Left colon (tissue), 2 donors: ENCODE measurements at regions not wholly inside any gene's neighbourhood (a gene's known extent, or its start where the extent isn't known, plus 50 kb on each side); places are given as distances from the start of the nearest gene placed in this dataset.

Source experiments
- ATAC-seq: fragments of 200-7000 bp; cut with Tn5 transposase; one replicate; pipeline ENCODE4 v1.9.1; 2020; ENCODE audit warnings: mild to moderate bottlenecking, moderate library complexity
- DNase-seq, 2 donors: peaks; one replicate each; pipeline ENCODE4 v3.0.0-alpha.2; 2020
- intact Hi-C, 2 donors: fragments of 100-400 bp; cut with DNase I in 1 of 2; cut with micrococcal nuclease in 1 of 2; formaldehyde crosslinking; loops; one replicate each; pipeline versions ENCODE4 v1.11.2 to v1.14.0; 2022; cut with DNase I, micrococcal nuclease
- donor health status: DM: no; HTN: no; CAD: no.
- donor health status: DM: yes; HTN: yes; CAD: no.

GRCh38 chr4:181685461-181685860 lies 557.7 kb upstream of the TENM3 start:
- no peak for DNase-seq

GRCh38 chr4:181685911-181686310 lies 557.3 kb upstream of the TENM3 start:
- ATAC-seq (no peak), DNase-seq (no peak)
- intact Hi-C loops: no loop called here

More at GRCh38 chr4:181685461-181685860, 557.7 kb upstream of the TENM3 start:
- ATAC-seq: no peak
- intact Hi-C loops: no loop called here

GRCh38 chr4:181687116-181687515 lies 556.1 kb upstream of the TENM3 start:
- no peak for DNase-seq
- ATAC-seq: no peak
- intact Hi-C loops: no loop called here

- intact Hi-C loops: no loop called here
- ATAC-seq: no peak
- DNase-seq: no peak
Observed at GRCh38 chr4:181688432-181688831, 554.8 kb upstream of the TENM3 start.

DNA sequence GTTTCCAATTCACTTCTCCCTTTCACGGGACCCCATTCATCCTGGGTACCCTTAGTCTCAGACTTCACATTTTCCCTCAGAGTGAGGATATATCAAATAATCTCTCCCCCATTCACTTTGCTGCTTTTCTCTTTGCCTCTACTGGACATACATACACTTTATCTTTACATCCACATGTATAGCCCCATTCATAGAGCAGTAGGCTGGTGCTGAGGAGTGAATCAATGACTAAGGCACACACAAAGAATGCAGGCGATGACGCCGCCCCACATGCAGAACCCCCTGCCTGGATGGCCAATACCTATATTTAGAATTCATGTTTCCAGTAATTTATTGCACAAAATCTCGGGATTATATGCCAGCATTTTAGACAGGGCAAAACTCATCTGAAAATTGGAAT lies 554.3 kb upstream of the TENM3 start:
- intact Hi-C loops: no loop called here
- no peak for ATAC-seq
- DNase-seq: no peak

GRCh38 chr4:181690498-181690897 lies 552.7 kb upstream of the TENM3 start:
- intact Hi-C loops: no loop called here
- DNase-seq (no peak), ATAC-seq (no peak)

DNA sequence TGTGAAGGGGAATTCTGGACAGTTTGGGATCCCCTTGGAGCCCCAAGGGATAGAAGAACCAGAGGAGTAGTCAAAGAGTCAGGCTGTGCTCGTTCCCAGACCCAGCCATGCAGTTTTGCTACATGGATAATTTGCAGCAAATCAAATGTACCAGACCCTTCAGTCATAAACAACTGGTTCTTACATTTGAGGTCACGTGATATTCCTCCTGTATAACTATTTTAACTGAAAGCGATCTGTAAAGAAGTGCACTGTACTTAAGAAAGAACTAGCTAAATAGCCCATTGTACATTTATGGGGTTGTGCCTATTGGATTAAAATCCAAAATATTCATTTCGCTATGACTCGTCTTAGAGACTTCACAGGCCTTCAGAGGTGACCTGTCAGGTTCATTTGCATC lies 550.2 kb upstream of the TENM3 start:
- no peak for ATAC-seq
- intact Hi-C loops: no loop called here
- DNase-seq: no peak

- DNase-seq (no peak), ATAC-seq (no peak)
- intact Hi-C loops: no loop called here
Observed at GRCh38 chr4:181693517-181693916, 549.7 kb upstream of the TENM3 start.

- no peak for DNase-seq
- intact Hi-C loops: no loop called here
- ATAC-seq: no peak
Observed at GRCh38 chr4:181698221-181698620, 545.0 kb upstream of the TENM3 start.

GRCh38 chr4:181701214-181701613 lies 542.0 kb upstream of the TENM3 start:
- intact Hi-C loops: no loop called here
- ATAC-seq (no peak), DNase-seq (no peak)

GRCh38 chr4:181701894-181702293 lies 541.3 kb upstream of the TENM3 start:
- ATAC-seq (no peak), DNase-seq (no peak)
- intact Hi-C loops: no loop called here

- DNase-seq: no peak
- no peak for ATAC-seq
- intact Hi-C loops: no loop called here
Observed at GRCh38 chr4:181702864-181703495, 540.2 kb upstream of the TENM3 start.

GRCh38 chr4:181710143-181710542 lies 533.1 kb upstream of the TENM3 start:
- ATAC-seq (no peak), DNase-seq (no peak)
- intact Hi-C loops: no loop called here

DNA sequence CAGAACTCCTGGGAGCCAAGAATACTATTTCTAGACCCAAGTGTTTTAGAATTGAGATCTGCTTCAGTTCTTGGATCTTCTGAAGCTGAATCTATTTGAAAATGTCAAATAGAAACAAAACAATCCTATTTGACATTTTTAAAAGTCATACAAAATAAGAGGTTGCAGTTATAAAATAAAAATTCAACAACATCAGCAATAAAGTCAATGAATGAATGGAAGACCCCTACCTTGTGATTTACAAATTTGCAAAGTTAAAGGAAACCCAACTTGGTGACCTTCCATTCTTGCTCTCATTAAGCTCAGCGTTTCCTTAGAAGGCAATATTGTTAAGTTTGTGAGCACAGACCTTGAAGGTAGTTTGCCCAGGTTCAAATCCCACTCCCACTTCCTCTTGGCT lies 531.8 kb upstream of the TENM3 start:
- no peak for DNase-seq
- intact Hi-C loops: no loop called here
- ATAC-seq: no peak

GRCh38 chr4:181728305-181728966 lies 514.8 kb upstream of the TENM3 start:
- ATAC-seq (no peak), DNase-seq (no peak)
- intact Hi-C loops: no loop called here

- no peak for ATAC-seq
- intact Hi-C loops: no loop called here
- DNase-seq: no peak
Observed at GRCh38 chr4:181731900-181732299, 511.3 kb upstream of the TENM3 start.

DNA sequence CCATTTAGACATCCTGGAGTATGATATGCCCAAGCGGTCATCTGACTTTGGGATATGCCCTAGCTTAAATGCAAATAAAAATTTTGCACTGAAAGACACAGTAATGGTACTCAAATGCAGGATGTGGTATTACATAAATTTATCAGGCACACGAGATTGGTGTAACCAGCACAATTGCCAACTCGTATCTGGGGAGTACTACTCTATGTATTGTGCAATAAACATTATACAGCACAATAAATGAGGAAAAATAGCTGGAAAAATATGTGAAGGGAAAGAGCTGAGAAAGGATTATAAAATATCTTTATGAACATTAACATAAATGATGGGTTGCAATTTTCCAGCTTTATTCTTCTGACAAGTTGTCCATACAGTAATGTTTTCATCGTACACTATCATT lies 505.5 kb upstream of the TENM3 start:
- ATAC-seq (no peak), DNase-seq (no peak)
- intact Hi-C loops: no loop called here

- no peak for ATAC-seq
- intact Hi-C loops: no loop called here
- DNase-seq: no peak
Observed at GRCh38 chr4:181739031-181739430, 504.2 kb upstream of the TENM3 start.

GRCh38 chr4:181741513-181741912 lies 501.7 kb upstream of the TENM3 start:
- DNase-seq: no peak
- no peak for ATAC-seq
- intact Hi-C loops: no loop called here

- ATAC-seq: no peak
- intact Hi-C loops: no loop called here
- DNase-seq: no peak
Observed at GRCh38 chr4:181745933-181746625, 497.1 kb upstream of the TENM3 start.
